ENCODE measurements at regions not wholly inside any gene's neighbourhood (a gene's known extent, or its start where the extent isn't known, plus 50 kb on each side); places are given as distances from the start of the nearest gene placed in this dataset.

- TF ChIP-seq CTCF (CRISPR knock-in tag; IDR thresholded peaks at IDR 0.05) (no peak), ZSCAN29 (CRISPR knock-in tag; conservative IDR thresholded peaks at IDR 0.05) (no peak), BHLHE40 (IDR thresholded peaks at IDR 0.05; ENCODE audit: low read length) (no peak), FOXM1 (CRISPR knock-in tag; IDR thresholded peaks at IDR 0.05) (no peak), ZNF121 (CRISPR knock-in tag; IDR thresholded peaks at IDR 0.05) (no peak), CHCHD3 (CRISPR knock-in tag; IDR thresholded peaks at IDR 0.05) (no peak)
Observed at GRCh38 chr12:13915096-13915495, 66.3 kb downstream of the GRIN2B start.

Measured in HepG2 (cell line).